ENCODE measurements at regions not wholly inside any gene's neighbourhood (a gene's known extent, or its start where the extent isn't known, plus 50 kb on each side); places are given as distances from the start of the nearest gene placed in this dataset.

GRCh38 chr4:1512051-1512737 lies 106.0 kb upstream of the NKX1-1 start:
- TF ChIP-seq CTCF (conservative IDR thresholded peaks at IDR 0.05; ENCODE audit: low read depth, low read length) (no peak), EZH2 (IDR thresholded peaks at IDR 0.05; ENCODE audit: borderline replicate concordance, low read depth, low read length, poor library complexity, severe bottlenecking) (no peak)

All from A673 (cell line).